ENCODE measurements at regions not wholly inside any gene's neighbourhood (a gene's known extent, or its start where the extent isn't known, plus 50 kb on each side); places are given as distances from the start of the nearest gene placed in this dataset.
"Not testable (repeated sequence)": the region's sequence is repeated elsewhere in the genome, so short reads cannot be mapped to it uniquely, and the experiment has no call there.

DNA sequence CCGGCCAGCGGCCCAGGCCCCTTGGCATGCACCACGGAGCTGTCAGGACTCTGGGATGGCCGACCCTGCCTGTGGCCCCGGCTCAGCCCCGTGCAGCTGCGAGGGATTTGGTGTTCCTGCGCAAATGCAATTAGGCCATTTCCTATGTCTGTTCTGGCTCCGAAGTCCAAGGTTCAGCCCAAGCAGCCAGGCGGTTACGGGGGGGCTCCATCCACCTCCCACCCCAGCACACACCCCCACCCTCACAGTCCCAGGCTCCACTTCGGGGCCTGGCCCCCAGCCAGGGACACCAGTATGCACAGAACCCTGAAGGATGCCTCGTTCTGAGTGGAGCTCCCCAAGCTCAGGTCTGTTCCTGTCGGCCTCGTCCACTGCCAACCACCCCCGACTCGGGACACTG lies 2965.7 kb downstream of the RPIA start:
- H3K27me3 Mint-ChIP-seq; DNase-seq; H3K27ac Mint-ChIP-seq; POLR2A ChIA-PET; H3K4me3 Mint-ChIP-seq; H3K9me3 Mint-ChIP-seq; H3K36me3 Mint-ChIP-seq; H3K27me3 ChIP-seq (ENCODE audit: insufficient read depth, low read length, poor library complexity, severe bottlenecking); H3K27ac ChIP-seq (ENCODE audit: low read depth, low read length); H3K36me3 ChIP-seq (ENCODE audit: insufficient read depth, low read length); CTCF ChIA-PET; H3K4me3 ChIP-seq (ENCODE audit: low read length); H3K9me3 ChIP-seq (ENCODE audit: low read length); H3K4me1 Mint-ChIP-seq; H3K4me1 ChIP-seq (ENCODE audit: insufficient read depth, low read length): not testable (repeated sequence)

GRCh38 chr2:91658336-91658735 lies 2966.9 kb downstream of the RPIA start:
- H3K36me3 ChIP-seq (ENCODE audit: insufficient read depth, low read length); H3K27me3 ChIP-seq (ENCODE audit: insufficient read depth, low read length, poor library complexity, severe bottlenecking); H3K27me3 Mint-ChIP-seq; H3K4me1 ChIP-seq (ENCODE audit: insufficient read depth, low read length); H3K4me3 Mint-ChIP-seq; H3K9me3 Mint-ChIP-seq; H3K4me3 ChIP-seq (ENCODE audit: low read length); H3K36me3 Mint-ChIP-seq; H3K27ac ChIP-seq (ENCODE audit: low read depth, low read length); H3K9me3 ChIP-seq (ENCODE audit: low read length); H3K27ac Mint-ChIP-seq; H3K4me1 Mint-ChIP-seq; CTCF ChIA-PET; POLR2A ChIA-PET: not testable (repeated sequence)
- DNase-seq = peak in 1 of 5 donors; percentile 16

DNA sequence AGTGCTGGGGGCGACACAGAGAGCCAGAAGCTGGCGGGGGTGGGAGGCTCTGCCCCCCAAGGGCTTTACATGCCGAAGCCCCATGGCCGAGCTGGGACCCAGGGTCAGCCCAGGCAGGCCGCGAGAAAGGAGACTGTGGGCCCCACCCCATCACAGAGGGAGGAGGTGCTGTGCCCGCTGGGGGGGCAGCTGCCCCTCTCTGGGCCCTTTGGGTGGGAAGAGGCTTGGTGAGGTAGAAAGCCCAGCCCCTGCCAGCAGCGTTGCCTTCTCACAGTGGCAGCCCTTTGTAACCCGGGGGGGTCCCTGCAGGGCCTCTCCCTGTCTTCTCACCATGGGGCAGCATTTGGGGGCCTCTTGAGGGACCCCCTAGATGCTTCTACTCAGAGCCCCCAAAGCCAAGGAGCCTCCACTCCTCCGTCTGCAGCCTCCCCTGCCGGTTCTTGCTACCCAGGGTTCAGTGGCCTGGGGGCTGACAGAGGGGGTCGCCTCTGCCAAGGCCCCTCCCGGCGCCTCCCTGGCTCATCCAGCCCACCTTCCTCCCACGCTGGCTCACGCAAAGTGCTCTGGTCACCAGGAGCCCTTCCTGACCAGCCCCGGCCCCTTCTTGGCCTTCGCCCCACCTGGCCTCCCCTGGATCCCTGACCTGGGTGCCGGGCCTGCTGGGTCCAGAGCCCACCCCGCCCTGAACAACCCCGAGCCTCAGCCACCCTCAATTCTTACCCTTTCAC lies 2967.9 kb downstream of the RPIA start:
- H3K36me3 Mint-ChIP-seq; H3K27me3 ChIP-seq (ENCODE audit: insufficient read depth, low read length, poor library complexity, severe bottlenecking); H3K4me3 ChIP-seq (ENCODE audit: low read length); H3K4me1 ChIP-seq (ENCODE audit: insufficient read depth, low read length); H3K9me3 Mint-ChIP-seq; POLR2A ChIA-PET; CTCF ChIA-PET; H3K9me3 ChIP-seq (ENCODE audit: low read length); H3K36me3 ChIP-seq (ENCODE audit: insufficient read depth, low read length); H3K27ac Mint-ChIP-seq; H3K27ac ChIP-seq (ENCODE audit: low read depth, low read length); H3K27me3 Mint-ChIP-seq; DNase-seq; H3K4me1 Mint-ChIP-seq; H3K4me3 Mint-ChIP-seq: not testable (repeated sequence)

- DNase-seq; H3K4me3 Mint-ChIP-seq; H3K9me3 ChIP-seq (ENCODE audit: low read length); H3K27me3 ChIP-seq (ENCODE audit: insufficient read depth, low read length, poor library complexity, severe bottlenecking); H3K27ac ChIP-seq (ENCODE audit: low read depth, low read length); H3K27me3 Mint-ChIP-seq; H3K36me3 ChIP-seq (ENCODE audit: insufficient read depth, low read length); H3K4me3 ChIP-seq (ENCODE audit: low read length); POLR2A ChIA-PET; H3K4me1 Mint-ChIP-seq; H3K9me3 Mint-ChIP-seq; H3K36me3 Mint-ChIP-seq; H3K4me1 ChIP-seq (ENCODE audit: insufficient read depth, low read length); H3K27ac Mint-ChIP-seq; CTCF ChIA-PET: not testable (repeated sequence)
These were observed 2968.4 kb downstream of the RPIA start for GRCh38 chr2:91659917-91660275.

GRCh38 chr2:91667341-91667740 lies 2975.9 kb downstream of the RPIA start:
- H3K4me3 ChIP-seq (ENCODE audit: low read length); H3K36me3 Mint-ChIP-seq; H3K9me3 ChIP-seq (ENCODE audit: low read length); H3K36me3 ChIP-seq (ENCODE audit: insufficient read depth, low read length); H3K4me1 Mint-ChIP-seq; H3K4me1 ChIP-seq (ENCODE audit: insufficient read depth, low read length); DNase-seq; CTCF ChIA-PET; H3K27ac ChIP-seq (ENCODE audit: low read depth, low read length); POLR2A ChIA-PET; H3K4me3 Mint-ChIP-seq; H3K27me3 Mint-ChIP-seq; H3K9me3 Mint-ChIP-seq; H3K27me3 ChIP-seq (ENCODE audit: insufficient read depth, low read length, poor library complexity, severe bottlenecking); H3K27ac Mint-ChIP-seq: not testable (repeated sequence)

GRCh38 chr2:91685541-91685940 lies 2994.1 kb downstream of the RPIA start:
- H3K27ac ChIP-seq (ENCODE audit: low read depth, low read length); H3K27me3 Mint-ChIP-seq; H3K27me3 ChIP-seq (ENCODE audit: insufficient read depth, low read length, poor library complexity, severe bottlenecking); H3K36me3 ChIP-seq (ENCODE audit: insufficient read depth, low read length); H3K4me3 Mint-ChIP-seq; H3K36me3 Mint-ChIP-seq; H3K27ac Mint-ChIP-seq; H3K4me1 Mint-ChIP-seq; DNase-seq; CTCF ChIA-PET; H3K9me3 Mint-ChIP-seq; H3K4me3 ChIP-seq (ENCODE audit: low read length); POLR2A ChIA-PET; H3K9me3 ChIP-seq (ENCODE audit: low read length); H3K4me1 ChIP-seq (ENCODE audit: insufficient read depth, low read length): not testable (repeated sequence)

DNA sequence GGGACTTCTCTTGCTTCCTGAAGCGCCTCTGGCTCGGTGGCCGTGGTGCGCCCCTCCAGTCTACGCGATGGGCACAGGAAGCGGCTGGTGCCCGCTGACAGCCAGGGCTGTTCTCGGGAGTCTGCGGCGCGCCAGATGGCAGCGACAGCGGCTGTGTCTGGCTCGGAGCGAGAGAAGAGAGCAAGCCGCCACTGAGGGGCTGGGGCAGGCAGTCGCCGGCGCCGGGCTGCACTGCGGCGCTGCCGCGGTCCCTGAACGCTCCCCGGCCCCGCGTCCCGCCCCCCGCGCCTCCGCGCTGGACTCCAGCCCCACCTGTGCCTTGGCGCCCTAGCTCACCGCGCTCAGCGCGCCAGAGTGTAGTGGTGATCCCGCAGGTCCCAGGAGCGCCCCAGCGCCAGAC lies 2994.6 kb downstream of the RPIA start:
- H3K27me3 Mint-ChIP-seq; H3K36me3 Mint-ChIP-seq; H3K4me3 ChIP-seq (ENCODE audit: low read length); CTCF ChIA-PET; H3K36me3 ChIP-seq (ENCODE audit: insufficient read depth, low read length); H3K27me3 ChIP-seq (ENCODE audit: insufficient read depth, low read length, poor library complexity, severe bottlenecking); POLR2A ChIA-PET; H3K9me3 ChIP-seq (ENCODE audit: low read length); H3K27ac ChIP-seq (ENCODE audit: low read depth, low read length); DNase-seq; H3K4me1 ChIP-seq (ENCODE audit: insufficient read depth, low read length); H3K9me3 Mint-ChIP-seq; H3K4me3 Mint-ChIP-seq; H3K27ac Mint-ChIP-seq; H3K4me1 Mint-ChIP-seq: not testable (repeated sequence)
